ENCODE measurements at regions not wholly inside any gene's neighbourhood (a gene's known extent, or its start where the extent isn't known, plus 50 kb on each side); places are given as distances from the start of the nearest gene placed in this dataset.

DNA sequence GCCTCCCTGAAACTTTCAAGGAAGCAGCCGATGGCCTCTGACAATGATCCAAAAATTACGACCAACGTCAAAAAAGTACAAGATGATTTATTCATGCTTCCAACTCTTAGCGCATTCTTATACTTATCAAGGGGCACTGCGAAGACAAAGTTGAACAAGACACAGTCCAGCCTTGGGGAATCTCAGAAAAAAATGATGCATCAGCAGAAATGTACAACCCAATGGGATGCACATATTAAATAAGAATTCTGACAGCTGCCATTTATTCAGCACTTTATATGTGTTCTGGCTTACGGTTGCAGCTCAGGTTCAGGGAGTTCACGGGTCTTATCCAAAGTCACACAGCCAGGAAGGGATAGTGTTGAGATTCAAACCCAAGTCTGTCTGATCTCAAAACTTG, 96.0 kb upstream of the CPLX2 start:
- no peak overlapping the region for H2BK15ac ChIP-seq (ENCODE audit: low read length)
- H3K4me3 ChIP-seq (ENCODE audit: low read length in 2 of 2), result no peak overlapping the region
- H4K8ac ChIP-seq (ENCODE audit: low read depth, low read length), result no peak overlapping the region
- DNase-seq (ENCODE audit: low spot score), result no peak
- H3K4ac ChIP-seq (ENCODE audit: low read length), result no peak overlapping the region
- no peak overlapping the region for H3K9ac ChIP-seq (ENCODE audit: low read depth, low read length, poor library complexity)
- H3K4me2 ChIP-seq (ENCODE audit: insufficient read depth, low read length, poor library complexity, severe bottlenecking), result no peak overlapping the region
- no peaks in the 10 kb centered on the region for H3K36me3 ChIP-seq (replicated peaks in 1 of 2; ENCODE audit: control insufficient read depth in 2 of 2, insufficient read depth in 2 of 2, low read length in 2 of 2)
- H3K4me1 ChIP-seq (ENCODE audit: control insufficient read depth in 2 of 2, insufficient read depth in 1 of 2, low read depth in 1 of 2, low read length in 2 of 2), result peaks cover 5 to 23% of the 10 kb centered on the region in 2 donors
- no peak overlapping the region for H3K23ac ChIP-seq (ENCODE audit: low read depth, low read length, poor library complexity)
- H2BK12ac ChIP-seq (ENCODE audit: low read length), result no peak overlapping the region
- no peak overlapping the region for H2AK5ac ChIP-seq (ENCODE audit: low read depth, low read length)
- no peak overlapping the region for H3K14ac ChIP-seq (ENCODE audit: low read length)
- no peaks in the 10 kb centered on the region for H3K79me1 ChIP-seq (ENCODE audit: low read depth, low read length)
- no peak overlapping the region for H3K27ac ChIP-seq (replicated peaks; ENCODE audit: low read length)
- H2BK5ac ChIP-seq (ENCODE audit: low read length), result no peak overlapping the region
- H3K27me3 ChIP-seq (ENCODE audit: control insufficient read depth in 3 of 3, insufficient read depth in 3 of 3, low read depth in 1 of 3, low read length in 3 of 3), result peaks cover 0 to 44% (median 4%) of the 10 kb centered on the region in 3 experiments
- WGBS, 2 donors (ENCODE audit: extremely low coverage in 2 of 2, insufficient read length in 2 of 2, insufficient replicate concordance in 1 of 2), result no CpG with 5 or more reads among the region's 7 CpGs
- H3K18ac ChIP-seq (ENCODE audit: low read length), result no peak overlapping the region
- H2BK120ac ChIP-seq (ENCODE audit: low read depth, low read length), result no peak overlapping the region
- no peak overlapping the region for H2AFZ ChIP-seq (ENCODE audit: low read length)
- no peaks in the 10 kb centered on the region for H3K9me3 ChIP-seq (replicated peaks in 1 of 2; ENCODE audit: control insufficient read depth in 2 of 2, insufficient read depth in 1 of 2, low read depth in 1 of 2, low read length in 2 of 2)
- no peak overlapping the region for H4K91ac ChIP-seq (ENCODE audit: low read depth, low read length, poor library complexity)

- whole genome bisulfite sequencing, 2 donors (ENCODE audit: extremely low coverage in 2 of 2, insufficient read length in 2 of 2, insufficient replicate concordance in 1 of 2), result no CpG with 5 or more reads among the region's 7 CpGs
- no peak overlapping the region for H2BK15ac ChIP-seq (ENCODE audit: low read length)
- H2AFZ ChIP-seq (ENCODE audit: low read length), result no peak overlapping the region
- no peak overlapping the region for H4K8ac ChIP-seq (ENCODE audit: low read depth, low read length)
- H3K4me2 ChIP-seq (ENCODE audit: insufficient read depth, low read length, poor library complexity, severe bottlenecking), result no peak overlapping the region
- peaks cover 0 to under 1% of the 10 kb centered on the region in 2 donors for H3K4me1 ChIP-seq (ENCODE audit: control insufficient read depth in 2 of 2, insufficient read depth in 1 of 2, low read depth in 1 of 2, low read length in 2 of 2)
- no peak overlapping the region for H3K9ac ChIP-seq (ENCODE audit: low read depth, low read length, poor library complexity)
- no peak overlapping the region for H3K4me3 ChIP-seq (ENCODE audit: low read length in 2 of 2)
- H3K18ac ChIP-seq (ENCODE audit: low read length), result no peak overlapping the region
- no peaks in the 10 kb centered on the region for H3K36me3 ChIP-seq (replicated peaks in 1 of 2; ENCODE audit: control insufficient read depth in 2 of 2, insufficient read depth in 2 of 2, low read length in 2 of 2)
- H3K14ac ChIP-seq (ENCODE audit: low read length), result no peak overlapping the region
- no peaks in the 10 kb centered on the region for H3K79me1 ChIP-seq (ENCODE audit: low read depth, low read length)
- no peak overlapping the region for H2BK12ac ChIP-seq (ENCODE audit: low read length)
- H2BK120ac ChIP-seq (ENCODE audit: low read depth, low read length), result no peak overlapping the region
- H3K9me3 ChIP-seq (replicated peaks in 1 of 2; ENCODE audit: control insufficient read depth in 2 of 2, insufficient read depth in 1 of 2, low read depth in 1 of 2, low read length in 2 of 2), result no peaks in the 10 kb centered on the region
- no peak overlapping the region for H3K23ac ChIP-seq (ENCODE audit: low read depth, low read length, poor library complexity)
- no peak overlapping the region for H2AK5ac ChIP-seq (ENCODE audit: low read depth, low read length)
- no peak overlapping the region for H2BK5ac ChIP-seq (ENCODE audit: low read length)
- no peak overlapping the region for H3K4ac ChIP-seq (ENCODE audit: low read length)
- no peak for DNase-seq (ENCODE audit: low spot score)
- H3K27ac ChIP-seq (replicated peaks; ENCODE audit: low read length), result no peak overlapping the region
- peaks cover 0 to 10% (median 0%) of the 10 kb centered on the region in 3 experiments for H3K27me3 ChIP-seq (ENCODE audit: control insufficient read depth in 3 of 3, insufficient read depth in 3 of 3, low read depth in 1 of 3, low read length in 3 of 3)
- no peak overlapping the region for H4K91ac ChIP-seq (ENCODE audit: low read depth, low read length, poor library complexity)
Observed at GRCh38 chr5:175778951-175779503, 92.4 kb upstream of the CPLX2 start.

GRCh38 chr5:175783739-175784138, 87.6 kb upstream of the CPLX2 start:
- H3K36me3 ChIP-seq (replicated peaks in 1 of 2; ENCODE audit: control insufficient read depth in 2 of 2, insufficient read depth in 2 of 2, low read length in 2 of 2), result no peaks in the 10 kb centered on the region
- DNase-seq (ENCODE audit: low spot score), result no peak
- H3K4ac ChIP-seq (ENCODE audit: low read length), result no peak overlapping the region
- H4K8ac ChIP-seq (ENCODE audit: low read depth, low read length), result no peak overlapping the region
- H3K9me3 ChIP-seq (replicated peaks in 1 of 2; ENCODE audit: control insufficient read depth in 2 of 2, insufficient read depth in 1 of 2, low read depth in 1 of 2, low read length in 2 of 2), result no peaks in the 10 kb centered on the region
- no peak overlapping the region for H3K27ac ChIP-seq (replicated peaks; ENCODE audit: low read length)
- no peak overlapping the region for H3K18ac ChIP-seq (ENCODE audit: low read length)
- no peak overlapping the region for H2AFZ ChIP-seq (ENCODE audit: low read length)
- H4K91ac ChIP-seq (ENCODE audit: low read depth, low read length, poor library complexity), result no peak overlapping the region
- H2BK15ac ChIP-seq (ENCODE audit: low read length), result no peak overlapping the region
- H3K4me1 ChIP-seq (ENCODE audit: control insufficient read depth in 2 of 2, insufficient read depth in 1 of 2, low read depth in 1 of 2, low read length in 2 of 2), result peaks cover 0 to 3% of the 10 kb centered on the region in 2 donors
- H3K79me1 ChIP-seq (ENCODE audit: low read depth, low read length), result no peaks in the 10 kb centered on the region
- no peak overlapping the region for H3K4me2 ChIP-seq (ENCODE audit: insufficient read depth, low read length, poor library complexity, severe bottlenecking)
- H3K9ac ChIP-seq (ENCODE audit: low read depth, low read length, poor library complexity), result no peak overlapping the region
- H3K27me3 ChIP-seq (ENCODE audit: control insufficient read depth in 3 of 3, insufficient read depth in 3 of 3, low read depth in 1 of 3, low read length in 3 of 3), result no peaks in the 10 kb centered on the region
- no peak overlapping the region for H3K23ac ChIP-seq (ENCODE audit: low read depth, low read length, poor library complexity)
- no peak overlapping the region for H2AK5ac ChIP-seq (ENCODE audit: low read depth, low read length)
- H3K4me3 ChIP-seq (ENCODE audit: low read length in 2 of 2), result no peak overlapping the region
- no peak overlapping the region for H3K14ac ChIP-seq (ENCODE audit: low read length)
- H2BK5ac ChIP-seq (ENCODE audit: low read length), result no peak overlapping the region
- no peak overlapping the region for H2BK120ac ChIP-seq (ENCODE audit: low read depth, low read length)
- H2BK12ac ChIP-seq (ENCODE audit: low read length), result no peak overlapping the region

DNA sequence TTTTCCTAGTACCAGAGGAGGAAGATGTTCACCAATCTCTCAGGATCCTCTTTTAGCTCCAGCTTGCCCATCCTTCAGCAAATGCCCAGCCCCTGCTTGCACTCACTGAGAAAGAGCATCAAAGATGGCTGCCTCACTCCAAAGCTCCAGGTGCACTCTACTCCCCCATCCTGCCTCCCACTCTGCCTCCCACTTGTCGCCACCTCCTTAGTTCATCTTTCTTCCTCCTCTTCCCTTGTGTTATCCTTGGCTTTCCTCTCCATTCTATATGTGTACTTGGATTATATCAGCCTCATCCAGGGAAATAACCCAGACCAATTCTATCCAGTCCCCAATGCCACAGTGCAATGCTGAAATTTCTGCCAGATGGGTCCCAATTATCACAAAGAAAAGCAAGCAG, 87.1 kb upstream of the CPLX2 start:
- Histone ChIP-seq H2AK5ac (ENCODE audit: low read depth, low read length) (no peak overlapping the region), H3K79me1 (ENCODE audit: low read depth, low read length) (no peaks in the 10 kb centered on the region), H3K36me3 (replicated peaks in 1 of 2; ENCODE audit: control insufficient read depth in 2 of 2, insufficient read depth in 2 of 2, low read length in 2 of 2) (no peaks in the 10 kb centered on the region), H2BK5ac (ENCODE audit: low read length) (no peak overlapping the region), H2AFZ (ENCODE audit: low read length) (no peak overlapping the region), H4K91ac (ENCODE audit: low read depth, low read length, poor library complexity) (no peak overlapping the region), H2BK12ac (ENCODE audit: low read length) (no peak overlapping the region), H3K4me3 (ENCODE audit: low read length in 2 of 2) (no peak overlapping the region), H4K8ac (ENCODE audit: low read depth, low read length) (no peak overlapping the region), H3K4ac (ENCODE audit: low read length) (no peak overlapping the region), H3K14ac (ENCODE audit: low read length) (no peak overlapping the region), H2BK120ac (ENCODE audit: low read depth, low read length) (no peak overlapping the region), H2BK15ac (ENCODE audit: low read length) (no peak overlapping the region), H3K27me3 (ENCODE audit: control insufficient read depth in 3 of 3, insufficient read depth in 3 of 3, low read depth in 1 of 3, low read length in 3 of 3) (no peaks in the 10 kb centered on the region), H3K18ac (ENCODE audit: low read length) (no peak overlapping the region), H3K23ac (ENCODE audit: low read depth, low read length, poor library complexity) (no peak overlapping the region), H3K4me2 (ENCODE audit: insufficient read depth, low read length, poor library complexity, severe bottlenecking) (no peak overlapping the region), H3K27ac (replicated peaks; ENCODE audit: low read length) (no peak overlapping the region), H3K9me3 (replicated peaks in 1 of 2; ENCODE audit: control insufficient read depth in 2 of 2, insufficient read depth in 1 of 2, low read depth in 1 of 2, low read length in 2 of 2) (no peaks in the 10 kb centered on the region), H3K9ac (ENCODE audit: low read depth, low read length, poor library complexity) (no peak overlapping the region), H3K4me1 (ENCODE audit: control insufficient read depth in 2 of 2, insufficient read depth in 1 of 2, low read depth in 1 of 2, low read length in 2 of 2) (peaks cover 0 to 3% of the 10 kb centered on the region in 2 donors)
- no CpG with 5 or more reads among the region's 1 CpG for WGBS, 2 donors (ENCODE audit: extremely low coverage in 2 of 2, insufficient read length in 2 of 2, insufficient replicate concordance in 1 of 2)
- DNase-seq (ENCODE audit: low spot score), result no peak

All from neuronal stem cell (in vitro differentiated cells).